Endodermal cell (in vitro differentiated cells): ENCODE measurements at regions not wholly inside any gene's neighbourhood (a gene's known extent, or its start where the extent isn't known, plus 50 kb on each side); places are given as distances from the start of the nearest gene placed in this dataset.

Experiments used
- DNase-seq: peaks from one replicate; pipeline ENCODE4 v3.0.0-alpha.2; 2017
- H3K27ac ChIP-seq: 2 replicates; pipeline ENCODE4 v1.5.1; 2013; ENCODE audit warnings: mild to moderate bottlenecking, low read depth, low read length, moderate library complexity
- H3K27me3 ChIP-seq: 2 replicates; pipeline ENCODE4 v1.6.1; 2013; ENCODE audit warnings: mild to moderate bottlenecking, low read length, moderate library complexity; ENCODE audit not compliant: insufficient read depth, control insufficient read depth, poor library complexity, severe bottlenecking
- H3K36me3 ChIP-seq: 2 replicates; pipeline ENCODE4 v1.7.0; 2013; ENCODE audit warnings: mild to moderate bottlenecking, low read length, moderate library complexity; ENCODE audit not compliant: control insufficient read depth, insufficient read depth
- H3K4me1 ChIP-seq: one replicate; pipeline ENCODE4 v1.7.0; 2013; ENCODE audit warnings: low read length; ENCODE audit not compliant: control insufficient read depth, insufficient read depth
- H3K4me3 ChIP-seq: 2 replicates; pipeline ENCODE4 v1.5.1; 2013; ENCODE audit warnings: mild to moderate bottlenecking, low read length, moderate library complexity
- H3K9ac ChIP-seq: 2 replicates; pipeline ENCODE4 v1.6.1; 2013; ENCODE audit warnings: mild to moderate bottlenecking, low read length, moderate library complexity; ENCODE audit not compliant: poor library complexity, severe bottlenecking; ENCODE audit errors: extremely low read depth
- H3K9me3 ChIP-seq: 2 replicates; pipeline ENCODE4 v1.6.1; 2013; ENCODE audit warnings: mild to moderate bottlenecking, low read length, moderate library complexity; ENCODE audit not compliant: control insufficient read depth
- H3K27ac Mint-ChIP-seq: 2 replicates; pipeline ENCODE4 v1.8.0; 2020; ENCODE audit warnings: mixed read lengths
- H3K27me3 Mint-ChIP-seq: 2 replicates; pipeline ENCODE4 v1.8.0; 2021; ENCODE audit warnings: mild to moderate bottlenecking, mixed read lengths; ENCODE audit not compliant: insufficient read depth
- H3K36me3 Mint-ChIP-seq: 2 replicates; pipeline ENCODE4 v1.8.0; 2020; ENCODE audit warnings: low read depth, mixed read lengths
- H3K4me1 Mint-ChIP-seq: 2 replicates; pipeline ENCODE4 v1.8.0; 2020; ENCODE audit warnings: mixed read lengths
- H3K4me3 Mint-ChIP-seq: 2 replicates; pipeline ENCODE4 v1.8.0; 2020; ENCODE audit warnings: mild to moderate bottlenecking, moderate library complexity, mixed read lengths
- H3K9me3 Mint-ChIP-seq: 2 replicates; pipeline ENCODE4 v1.8.0; 2020; ENCODE audit warnings: mild to moderate bottlenecking, mixed read lengths
- CTCF ChIP-seq: fragments of 200-600 bp; sonication (generic); conservative IDR thresholded peaks from 2 replicates; pipeline ENCODE4 v1.5.0; 2021; ENCODE audit warnings: antibody characterized with exemption, mild to moderate bottlenecking
- WGBS, 2 experiments: methylation state at CpG; one replicate each; pipeline versions ENCODE4 v1.1.5 to v1.1.7; 2013; ENCODE audit warnings: missing lambda C conversion rate in 2 of 2, mixed read lengths in 1 of 2; ENCODE audit not compliant: insufficient coverage in 1 of 2, insufficient read length in 1 of 2; 5-methylcytosine and 5-hydroxymethylcytosine counted together

DNA sequence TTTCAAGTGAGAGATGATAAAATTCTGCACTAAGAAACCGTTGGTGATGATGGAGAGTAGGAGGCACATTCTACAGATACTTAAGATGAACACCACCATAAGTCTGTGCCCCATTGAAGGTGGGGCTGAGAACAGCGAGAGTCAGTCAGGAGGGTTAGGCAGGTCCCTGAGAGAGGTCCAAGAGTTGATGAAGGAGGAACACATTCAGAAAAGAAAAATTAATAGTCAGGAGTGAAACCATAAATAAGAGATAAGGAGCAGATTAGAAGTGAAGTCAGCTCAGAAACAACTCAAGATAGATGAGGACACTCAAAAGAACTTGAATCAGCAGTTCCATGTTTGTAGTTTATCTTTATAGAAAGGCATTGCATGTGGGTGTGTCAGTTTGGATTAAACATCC, 727.2 kb upstream of the MARCKS start:
- no peak for DNase-seq
- Histone ChIP-seq H3K27me3 (no peaks in the 10 kb centered on the region), H3K27ac (no peak overlapping the region), H3K36me3 (no peaks in the 10 kb centered on the region), H3K9ac (no peak overlapping the region), H3K4me3 (no peak overlapping the region), H3K9me3 (no peaks in the 10 kb centered on the region), H3K4me1 (no peaks in the 10 kb centered on the region)
- Mint-ChIP-seq H3K4me3 (no peak overlapping the region), H3K27me3 (no peaks in the 10 kb centered on the region), H3K27ac (no peak overlapping the region), H3K4me1 (no peaks in the 10 kb centered on the region), H3K9me3 (no peaks in the 10 kb centered on the region), H3K36me3 (no peaks in the 10 kb centered on the region)
- 86 to 100% methylated on average over 1 to 2 of the region's 2 CpGs for WGBS, 2 experiments
- no peak for TF ChIP-seq CTCF

GRCh38 chr6:113137426-113137825, 719.7 kb upstream of the MARCKS start:
- no peaks in the 10 kb centered on the region for H3K36me3 Mint-ChIP-seq
- no peaks in the 10 kb centered on the region for H3K27me3 Mint-ChIP-seq
- no peaks in the 10 kb centered on the region for H3K9me3 ChIP-seq
- H3K27me3 ChIP-seq, result no peaks in the 10 kb centered on the region
- no peaks in the 10 kb centered on the region for H3K36me3 ChIP-seq
- DNase-seq, result peak; percentile 48
- WGBS, 2 experiments, result 89 to 90% methylated on average over 3 to 7 of the region's 7 CpGs
- no peaks in the 10 kb centered on the region for H3K9me3 Mint-ChIP-seq
- H3K4me1 Mint-ChIP-seq, result no peaks in the 10 kb centered on the region
- TF ChIP-seq CTCF, result no peak
- H3K4me1 ChIP-seq, result no peaks in the 10 kb centered on the region
- no peak overlapping the region for H3K27ac Mint-ChIP-seq
- no peak overlapping the region for H3K4me3 ChIP-seq
- no peak overlapping the region for H3K27ac ChIP-seq
- H3K9ac ChIP-seq, result no peak overlapping the region
- H3K4me3 Mint-ChIP-seq, result no peak overlapping the region

DNA sequence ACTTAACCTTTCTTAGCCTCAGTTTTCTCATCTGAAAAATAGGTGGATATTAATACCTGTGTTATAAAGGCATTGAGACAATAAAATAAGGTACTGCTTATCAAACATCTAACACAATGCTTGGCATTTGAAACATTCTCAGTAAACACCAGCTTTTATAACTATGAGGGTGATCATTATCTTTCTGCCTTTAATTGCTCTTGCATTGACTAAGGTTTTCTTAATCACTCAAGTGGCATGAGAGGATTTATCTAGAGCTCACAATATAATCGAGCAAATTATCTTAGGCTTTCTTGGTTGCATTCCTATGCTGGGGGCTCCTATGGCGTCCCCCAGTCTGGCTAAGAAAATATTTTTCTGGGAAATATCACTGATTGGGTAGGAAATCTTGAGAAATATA, 716.4 kb upstream of the MARCKS start:
- no peaks in the 10 kb centered on the region for H3K36me3 Mint-ChIP-seq
- Histone ChIP-seq H3K36me3 (no peaks in the 10 kb centered on the region), H3K27me3 (no peaks in the 10 kb centered on the region), H3K4me1 (no peaks in the 10 kb centered on the region), H3K4me3 (no peak overlapping the region), H3K9ac (no peak overlapping the region), H3K9me3 (no peaks in the 10 kb centered on the region), H3K27ac (no peak overlapping the region)
- H3K9me3 Mint-ChIP-seq, result no peaks in the 10 kb centered on the region
- no peak for DNase-seq
- no peaks in the 10 kb centered on the region for H3K4me1 Mint-ChIP-seq
- no peaks in the 10 kb centered on the region for H3K27me3 Mint-ChIP-seq
- H3K4me3 Mint-ChIP-seq, result no peak overlapping the region
- WGBS, 2 experiments, result 89 to 100% methylated on average over 1 to 2 of the region's 2 CpGs
- no peak for TF ChIP-seq CTCF
- no peak overlapping the region for H3K27ac Mint-ChIP-seq
